ENCODE measurements at regions not wholly inside any gene's neighbourhood (a gene's known extent, or its start where the extent isn't known, plus 50 kb on each side); places are given as distances from the start of the nearest gene placed in this dataset.

DNA sequence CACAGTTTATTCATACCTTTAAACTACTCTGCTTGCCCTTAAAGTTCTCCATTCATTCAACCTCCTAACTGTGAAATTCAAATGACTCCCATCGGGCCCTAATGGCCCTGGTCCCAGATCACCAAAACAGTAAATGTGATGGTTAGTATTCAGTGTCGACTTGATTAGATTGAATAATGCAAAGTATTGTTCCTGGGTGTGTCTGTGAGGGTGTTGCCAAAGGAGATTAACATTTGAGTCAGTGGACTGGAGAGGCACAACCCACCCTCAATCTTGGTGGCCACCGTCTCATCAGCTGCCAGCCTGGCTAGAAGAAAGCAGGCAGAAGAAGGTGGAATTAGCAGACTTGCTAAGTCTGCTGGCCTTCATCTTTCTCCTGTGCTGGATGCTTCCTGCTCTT, 80.1 kb upstream of the PLXNA4 start:
- Histone ChIP-seq H3K4me3 (no peak overlapping the region), H3K27ac (no peak overlapping the region), H3K9ac (ENCODE audit: insufficient read length) (no peak overlapping the region), H3K36me3 (ENCODE audit: insufficient read depth, low read length) (no peaks in the 10 kb centered on the region), H3K9me3 (ENCODE audit: low read depth, low read length) (no peaks in the 10 kb centered on the region)
- DNase-seq (ENCODE audit: low read depth, low spot score) = no peak
- TF ChIP-seq FOXP2 (optimal IDR thresholded peaks at IDR 0.05; ENCODE audit: control extremely low read depth, extremely low read length, insufficient read depth) = no peak
- no peak for TF ChIP-seq EZH2 (IDR thresholded peaks at IDR 0.05)
- TF ChIP-seq POLR2AphosphoS5 (IDR thresholded peaks at IDR 0.05; ENCODE audit: borderline replicate concordance, low read depth, low read length) = no peak

DNA sequence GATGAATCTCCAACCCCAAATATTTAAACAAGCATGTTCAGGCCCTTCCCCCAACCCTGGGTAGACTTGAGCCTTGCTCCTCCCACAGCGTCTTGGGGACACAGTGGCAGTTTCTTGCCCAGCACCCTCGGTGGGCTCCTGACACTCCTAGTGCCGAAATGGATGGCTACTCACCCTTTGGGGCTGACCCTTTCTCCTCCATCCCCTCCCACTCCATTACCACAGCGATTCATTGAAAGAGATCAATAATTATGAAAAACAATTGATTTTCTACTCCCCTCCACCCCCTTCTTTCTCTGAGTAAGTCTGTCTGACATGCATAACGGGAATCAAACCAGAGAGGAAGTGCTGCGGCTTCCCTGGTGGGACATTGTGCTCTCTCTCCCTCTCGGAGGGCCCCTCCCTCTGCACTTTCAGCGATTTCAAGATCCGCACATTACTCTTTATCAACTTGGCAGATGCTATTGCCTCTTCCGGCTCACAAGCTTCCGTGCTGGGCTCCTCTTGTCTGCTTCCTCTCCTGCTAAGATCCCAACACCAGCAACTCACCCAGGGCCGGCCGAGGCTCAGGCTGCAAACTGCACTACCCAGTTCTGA, 79.0 kb upstream of the PLXNA4 start:
- peak overlapping the region; percentile 60 for H3K4me3 ChIP-seq
- H3K27ac ChIP-seq = no peak overlapping the region
- peak; percentile 14 for DNase-seq (ENCODE audit: low read depth, low spot score)
- no peak overlapping the region for H3K9ac ChIP-seq (ENCODE audit: insufficient read length)
- no peaks in the 10 kb centered on the region for H3K9me3 ChIP-seq (ENCODE audit: low read depth, low read length)
- TF ChIP-seq EZH2 (IDR thresholded peaks at IDR 0.05) (no peak), POLR2AphosphoS5 (IDR thresholded peaks at IDR 0.05; ENCODE audit: borderline replicate concordance, low read depth, low read length) (no peak), FOXP2 (optimal IDR thresholded peaks at IDR 0.05; ENCODE audit: control extremely low read depth, extremely low read length, insufficient read depth) (no peak)
- H3K36me3 ChIP-seq (ENCODE audit: insufficient read depth, low read length) = no peaks in the 10 kb centered on the region

DNA sequence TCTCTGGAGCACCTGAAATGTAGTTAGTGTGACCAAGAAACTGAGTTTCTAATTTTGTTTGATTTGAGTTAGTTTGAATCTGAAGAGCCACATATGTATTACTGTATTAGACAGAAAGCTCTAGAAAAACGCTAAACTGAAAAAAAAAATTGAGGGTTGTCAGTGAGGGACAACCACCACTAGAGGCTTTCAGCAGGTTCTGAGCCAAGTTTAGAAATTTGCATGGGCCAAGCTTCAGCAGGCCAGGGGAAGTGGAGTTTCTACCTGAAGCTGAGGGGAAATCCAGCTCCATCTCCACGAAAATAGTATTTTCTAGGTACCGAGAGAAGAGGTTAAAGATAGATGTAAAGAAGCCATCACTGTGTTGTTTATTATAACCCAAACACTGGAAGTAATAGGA, 77.9 kb upstream of the PLXNA4 start:
- no peak for DNase-seq (ENCODE audit: low read depth, low spot score)
- no peaks in the 10 kb centered on the region for H3K36me3 ChIP-seq (ENCODE audit: insufficient read depth, low read length)
- H3K9ac ChIP-seq (ENCODE audit: insufficient read length) = no peak overlapping the region
- H3K9me3 ChIP-seq (ENCODE audit: low read depth, low read length) = no peaks in the 10 kb centered on the region
- no peak overlapping the region for H3K4me3 ChIP-seq
- TF ChIP-seq EZH2 (IDR thresholded peaks at IDR 0.05) (no peak), FOXP2 (optimal IDR thresholded peaks at IDR 0.05; ENCODE audit: control extremely low read depth, extremely low read length, insufficient read depth) (no peak), POLR2AphosphoS5 (IDR thresholded peaks at IDR 0.05; ENCODE audit: borderline replicate concordance, low read depth, low read length) (no peak)
- H3K27ac ChIP-seq = no peak overlapping the region

- H3K9ac ChIP-seq (ENCODE audit: insufficient read length) = no peak overlapping the region
- H3K9me3 ChIP-seq (ENCODE audit: low read depth, low read length) = no peaks in the 10 kb centered on the region
- no peak overlapping the region for H3K27ac ChIP-seq
- H3K36me3 ChIP-seq (ENCODE audit: insufficient read depth, low read length) = no peaks in the 10 kb centered on the region
- no peak for DNase-seq (ENCODE audit: low read depth, low spot score)
- no peak overlapping the region for H3K4me3 ChIP-seq
- no peak for TF ChIP-seq POLR2AphosphoS5 (IDR thresholded peaks at IDR 0.05; ENCODE audit: borderline replicate concordance, low read depth, low read length)
- TF ChIP-seq FOXP2 (optimal IDR thresholded peaks at IDR 0.05; ENCODE audit: control extremely low read depth, extremely low read length, insufficient read depth) = no peak
- TF ChIP-seq EZH2 (IDR thresholded peaks at IDR 0.05) = no peak
Measured at GRCh38 chr7:132653366-132653930, 77.2 kb upstream of the PLXNA4 start.

DNA sequence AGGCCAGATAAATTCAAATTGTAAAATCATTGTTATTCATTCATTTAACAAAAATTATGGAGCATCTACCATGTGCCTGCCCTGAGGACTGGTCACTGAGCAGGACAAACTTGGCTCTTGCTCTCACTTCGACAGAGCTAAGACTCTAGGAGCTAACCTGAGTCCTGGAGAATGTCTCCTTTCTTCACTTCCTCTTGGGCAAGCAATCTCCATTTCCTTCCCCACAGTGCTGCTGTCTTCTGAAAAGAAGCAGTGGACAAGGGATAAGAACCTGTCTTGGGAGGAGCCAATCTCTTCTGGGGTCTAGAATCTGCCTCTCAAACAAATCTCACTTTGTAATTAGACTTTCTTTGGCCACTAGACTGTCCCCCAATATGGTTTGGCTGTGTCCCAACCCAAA, 76.2 kb upstream of the PLXNA4 start:
- DNase-seq (ENCODE audit: low read depth, low spot score) = no peak

GRCh38 chr7:132650498-132650897, 74.2 kb upstream of the PLXNA4 start:
- Histone ChIP-seq H3K9ac (ENCODE audit: insufficient read length) (no peak overlapping the region), H3K4me3 (no peak overlapping the region), H3K9me3 (ENCODE audit: low read depth, low read length) (no peaks in the 10 kb centered on the region), H3K27ac (no peak overlapping the region), H3K36me3 (ENCODE audit: insufficient read depth, low read length) (no peaks in the 10 kb centered on the region)
- no peak for DNase-seq (ENCODE audit: low read depth, low spot score)
- TF ChIP-seq POLR2AphosphoS5 (IDR thresholded peaks at IDR 0.05; ENCODE audit: borderline replicate concordance, low read depth, low read length) (no peak), EZH2 (IDR thresholded peaks at IDR 0.05) (no peak)

More for the DNA sequence above, 76.2 kb upstream of the PLXNA4 start:
- Histone ChIP-seq H3K4me3 (no peak overlapping the region), H3K9me3 (ENCODE audit: low read depth, low read length) (no peaks in the 10 kb centered on the region), H3K27ac (no peak overlapping the region), H3K9ac (ENCODE audit: insufficient read length) (no peak overlapping the region), H3K36me3 (ENCODE audit: insufficient read depth, low read length) (no peaks in the 10 kb centered on the region)
- TF ChIP-seq FOXP2 (optimal IDR thresholded peaks at IDR 0.05; ENCODE audit: control extremely low read depth, extremely low read length, insufficient read depth) = no peak
- no peak for TF ChIP-seq POLR2AphosphoS5 (IDR thresholded peaks at IDR 0.05; ENCODE audit: borderline replicate concordance, low read depth, low read length)
- no peak for TF ChIP-seq EZH2 (IDR thresholded peaks at IDR 0.05)

- DNase-seq (ENCODE audit: low read depth, low spot score) = no peak
- Histone ChIP-seq H3K4me3 (no peak overlapping the region), H3K27ac (no peak overlapping the region), H3K9ac (ENCODE audit: insufficient read length) (no peak overlapping the region), H3K9me3 (ENCODE audit: low read depth, low read length) (no peaks in the 10 kb centered on the region), H3K36me3 (ENCODE audit: insufficient read depth, low read length) (no peaks in the 10 kb centered on the region)
- TF ChIP-seq FOXP2 (optimal IDR thresholded peaks at IDR 0.05; ENCODE audit: control extremely low read depth, extremely low read length, insufficient read depth) (no peak), EZH2 (IDR thresholded peaks at IDR 0.05) (no peak), POLR2AphosphoS5 (IDR thresholded peaks at IDR 0.05; ENCODE audit: borderline replicate concordance, low read depth, low read length) (no peak)
Measured at GRCh38 chr7:132647311-132647710, 71.0 kb upstream of the PLXNA4 start.

DNA sequence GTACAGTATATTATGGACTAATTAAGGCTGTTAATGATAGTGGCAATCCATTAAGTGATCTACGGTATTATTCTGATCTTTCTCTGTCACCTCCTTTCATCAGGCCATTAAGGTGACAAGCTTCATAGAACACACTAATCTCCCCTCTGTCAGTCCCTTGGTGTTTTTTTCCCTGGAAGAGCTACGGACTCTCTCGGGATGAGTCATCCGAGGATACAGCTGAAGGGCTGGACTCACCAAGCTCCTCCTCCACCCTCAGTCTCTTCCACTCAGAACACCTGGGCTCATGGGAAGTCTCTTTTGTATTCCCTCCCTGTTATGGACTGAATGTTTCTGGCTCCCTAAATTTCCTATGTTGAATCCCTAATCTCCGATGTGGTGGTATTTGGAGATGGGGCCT, 69.8 kb upstream of the PLXNA4 start:
- no peak overlapping the region for H3K9ac ChIP-seq (ENCODE audit: insufficient read length)
- TF ChIP-seq FOXP2 (optimal IDR thresholded peaks at IDR 0.05; ENCODE audit: control extremely low read depth, extremely low read length, insufficient read depth) (no peak), EZH2 (IDR thresholded peaks at IDR 0.05) (no peak)
- H3K4me3 ChIP-seq = no peak overlapping the region
- no peak for DNase-seq (ENCODE audit: low read depth, low spot score)
- no peaks in the 10 kb centered on the region for H3K9me3 ChIP-seq (ENCODE audit: low read depth, low read length)
- H3K27ac ChIP-seq = no peak overlapping the region
- H3K36me3 ChIP-seq (ENCODE audit: insufficient read depth, low read length) = no peaks in the 10 kb centered on the region

DNA sequence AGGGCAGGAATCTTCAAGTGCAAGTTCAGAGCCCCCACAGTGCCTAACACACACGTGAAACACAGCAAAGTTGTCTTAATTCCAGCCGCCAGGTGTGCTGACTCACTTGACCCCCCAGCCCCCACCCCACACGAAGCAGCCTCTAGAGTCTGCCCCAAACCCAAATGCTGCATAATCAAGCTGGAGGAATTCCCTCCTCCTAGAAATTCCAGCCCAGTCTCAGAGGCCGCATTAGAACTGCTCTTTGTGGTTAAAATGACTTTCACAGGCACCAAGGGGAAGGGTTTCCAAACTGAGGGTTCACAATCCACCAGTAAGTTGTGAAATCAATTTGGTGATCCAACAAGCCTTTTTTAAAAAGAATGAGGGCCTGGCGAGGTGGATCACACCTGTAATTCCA, 67.0 kb upstream of the PLXNA4 start:
- TF ChIP-seq FOXP2 (optimal IDR thresholded peaks at IDR 0.05; ENCODE audit: control extremely low read depth, extremely low read length, insufficient read depth) (no peak), POLR2AphosphoS5 (IDR thresholded peaks at IDR 0.05; ENCODE audit: borderline replicate concordance, low read depth, low read length) (no peak), EZH2 (IDR thresholded peaks at IDR 0.05) (no peak)
- Histone ChIP-seq H3K9ac (ENCODE audit: insufficient read length) (no peak overlapping the region), H3K4me3 (no peak overlapping the region), H3K36me3 (ENCODE audit: insufficient read depth, low read length) (no peaks in the 10 kb centered on the region), H3K9me3 (ENCODE audit: low read depth, low read length) (no peaks in the 10 kb centered on the region), H3K27ac (no peak overlapping the region)
- DNase-seq (ENCODE audit: low read depth, low spot score) = no peak

Data from SK-N-MC (cell line).